ENCODE measurements at regions not wholly inside any gene's neighbourhood (a gene's known extent, or its start where the extent isn't known, plus 50 kb on each side); places are given as distances from the start of the nearest gene placed in this dataset.

DNA sequence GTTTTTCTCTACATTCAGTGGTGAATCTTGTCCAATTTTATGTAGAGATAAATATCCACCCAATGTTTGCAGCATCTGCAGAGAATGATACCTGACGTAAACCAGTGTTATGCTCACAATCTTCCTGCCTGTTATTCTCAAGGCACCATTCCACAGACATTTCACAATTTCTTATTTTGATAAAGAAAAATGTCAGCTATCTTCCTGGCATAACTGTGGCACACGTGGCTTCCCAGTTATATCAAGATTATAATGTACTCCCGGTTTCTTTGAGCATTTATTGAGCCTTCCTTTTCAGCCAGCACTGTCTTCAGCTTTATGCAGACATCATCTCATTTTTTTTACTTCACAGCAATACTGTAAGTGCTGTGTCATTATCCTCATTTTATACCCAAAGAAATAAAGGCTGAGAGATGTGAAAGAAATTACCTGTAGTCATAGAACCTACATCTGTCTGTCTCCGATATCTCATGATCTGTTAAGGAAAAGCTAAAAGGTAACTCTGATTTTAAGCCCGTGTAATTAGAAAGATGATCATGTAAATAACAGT, 1300.8 kb upstream of the TENM3 start (continued):
- TF ChIP-seq FOXO4 (CRISPR knock-in tag; conservative IDR thresholded peaks at IDR 0.05), result no peak
- no peak for TF ChIP-seq ZNF3 (CRISPR knock-in tag; IDR thresholded peaks at IDR 0.05)
- no peak for TF ChIP-seq NCOR1 (IDR thresholded peaks at IDR 0.05; ENCODE audit: borderline replicate concordance, low read length)
- TF ChIP-seq DPF2 (CRISPR knock-in tag; IDR thresholded peaks at IDR 0.05; ENCODE audit: borderline replicate concordance, low read depth), result no peak
- no peak for TF ChIP-seq ZNF660 (CRISPR knock-in tag; IDR thresholded peaks at IDR 0.05; ENCODE audit: borderline replicate concordance, low read depth)
- no peak for TF ChIP-seq ZNF383 (CRISPR knock-in tag; IDR thresholded peaks at IDR 0.05; ENCODE audit: borderline replicate concordance)
- TF ChIP-seq UBTF (CRISPR knock-in tag; IDR thresholded peaks at IDR 0.05), result no peak
- TF ChIP-seq ZNF501 (CRISPR knock-in tag; IDR thresholded peaks at IDR 0.05), result no peak
- TF ChIP-seq ZNF770 (CRISPR knock-in tag; IDR thresholded peaks at IDR 0.05), result no peak

All from HepG2 (cell line).